ENCODE measurements at regions not wholly inside any gene's neighbourhood (a gene's known extent, or its start where the extent isn't known, plus 50 kb on each side); places are given as distances from the start of the nearest gene placed in this dataset.

DNA sequence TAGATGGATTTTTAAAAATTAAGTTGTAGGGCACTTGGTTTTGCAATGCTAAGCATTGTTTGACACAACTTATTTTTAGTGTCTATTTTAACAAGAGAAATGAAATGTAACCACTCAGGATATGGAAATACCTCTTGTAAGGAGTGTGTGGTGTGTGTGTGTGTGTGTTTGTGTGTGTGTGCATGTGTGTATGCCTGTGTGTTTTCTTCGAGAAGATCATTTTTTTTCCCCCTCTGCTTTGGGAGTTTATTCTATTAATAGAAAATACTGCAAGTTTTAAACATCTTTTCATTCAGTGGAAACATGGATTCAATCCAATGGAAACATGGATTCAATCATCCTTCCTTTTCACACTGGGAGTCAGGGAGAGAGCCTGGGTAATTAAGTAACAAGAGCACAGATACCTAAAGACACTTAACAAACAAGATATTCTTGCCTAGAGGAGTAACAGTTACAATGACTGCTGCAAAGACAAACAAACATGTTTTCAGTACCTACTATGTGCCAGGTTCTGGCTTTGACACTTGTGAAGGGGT is 567.2 kb upstream of the TBL1XR1 start:
- TF ChIP-seq, protein P1, sequence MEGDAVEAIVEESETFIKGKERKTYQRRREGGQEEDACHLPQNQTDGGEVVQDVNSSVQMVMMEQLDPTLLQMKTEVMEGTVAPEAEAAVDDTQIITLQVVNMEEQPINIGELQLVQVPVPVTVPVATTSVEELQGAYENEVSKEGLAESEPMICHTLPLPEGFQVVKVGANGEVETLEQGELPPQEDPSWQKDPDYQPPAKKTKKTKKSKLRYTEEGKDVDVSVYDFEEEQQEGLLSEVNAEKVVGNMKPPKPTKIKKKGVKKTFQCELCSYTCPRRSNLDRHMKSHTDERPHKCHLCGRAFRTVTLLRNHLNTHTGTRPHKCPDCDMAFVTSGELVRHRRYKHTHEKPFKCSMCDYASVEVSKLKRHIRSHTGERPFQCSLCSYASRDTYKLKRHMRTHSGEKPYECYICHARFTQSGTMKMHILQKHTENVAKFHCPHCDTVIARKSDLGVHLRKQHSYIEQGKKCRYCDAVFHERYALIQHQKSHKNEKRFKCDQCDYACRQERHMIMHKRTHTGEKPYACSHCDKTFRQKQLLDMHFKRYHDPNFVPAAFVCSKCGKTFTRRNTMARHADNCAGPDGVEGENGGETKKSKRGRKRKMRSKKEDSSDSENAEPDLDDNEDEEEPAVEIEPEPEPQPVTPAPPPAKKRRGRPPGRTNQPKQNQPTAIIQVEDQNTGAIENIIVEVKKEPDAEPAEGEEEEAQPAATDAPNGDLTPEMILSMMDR (IDR thresholded peaks at IDR 0.05), result no peak

- TF ChIP-seq, protein P1 (IDR thresholded peaks at IDR 0.05), result no peak
Measured at GRCh38 chr3:177764933-177765332, 567.7 kb upstream of the TBL1XR1 start.

DNA sequence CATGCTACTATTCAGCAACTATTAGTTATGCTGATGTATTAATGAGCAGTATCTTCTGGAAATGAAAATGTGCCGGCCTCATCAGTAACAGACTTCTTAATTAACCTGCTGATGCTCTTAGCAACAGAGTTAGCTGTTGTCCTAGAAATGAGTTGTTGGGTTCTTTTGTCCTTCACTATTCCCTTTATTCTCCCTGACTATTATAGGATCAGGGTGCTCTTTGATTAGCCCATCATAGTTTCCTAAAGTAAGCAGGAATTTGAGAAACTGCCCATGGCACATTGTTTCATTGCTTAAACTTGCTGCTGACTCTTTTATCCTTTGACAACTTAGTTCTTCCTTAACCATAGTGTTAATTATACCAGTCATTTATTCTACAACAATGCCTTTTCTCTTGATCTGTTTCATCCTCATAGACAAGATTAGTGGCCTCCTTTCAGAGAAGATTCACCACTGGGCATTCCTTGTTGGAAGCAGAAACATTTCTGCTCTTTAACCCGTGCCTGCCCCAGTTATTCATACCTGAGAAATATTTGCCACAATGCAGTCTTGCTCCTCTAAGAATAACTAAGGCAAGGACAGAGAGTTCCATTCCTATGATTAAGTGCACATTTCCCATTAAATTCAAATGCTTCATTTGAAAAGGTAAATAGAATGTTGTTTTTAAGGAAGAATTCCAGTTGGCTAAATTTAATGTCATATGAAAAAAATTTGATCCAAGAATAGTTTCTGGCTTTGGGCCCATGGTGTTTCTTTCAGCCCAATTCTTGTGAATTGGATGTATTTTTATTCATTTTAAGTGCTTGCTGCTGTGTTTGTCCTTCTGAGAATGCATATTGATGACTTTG is 573.3 kb upstream of the TBL1XR1 start:
- TF ChIP-seq, protein P1 (IDR thresholded peaks at IDR 0.05), result no peak

DNA sequence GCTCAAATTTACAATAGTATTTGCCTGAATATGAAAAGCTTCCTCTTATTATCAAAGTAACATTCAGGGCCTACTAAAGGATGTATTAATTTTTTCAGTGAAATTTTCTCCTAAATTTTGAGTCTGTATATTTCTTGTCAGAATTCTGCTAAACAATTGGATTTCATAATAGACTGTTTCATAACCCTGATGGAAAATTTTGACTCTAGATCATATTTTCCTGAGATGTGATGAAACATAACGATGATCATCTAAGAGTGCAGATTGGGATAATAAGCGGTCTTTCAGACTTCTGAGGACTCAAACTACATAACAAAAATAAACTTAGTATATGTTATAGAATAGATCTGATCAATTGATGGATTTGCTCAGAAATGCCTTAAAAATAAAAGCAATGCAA is 574.5 kb upstream of the TBL1XR1 start:
- TF ChIP-seq, protein P1 (IDR thresholded peaks at IDR 0.05), result no peak

DNA sequence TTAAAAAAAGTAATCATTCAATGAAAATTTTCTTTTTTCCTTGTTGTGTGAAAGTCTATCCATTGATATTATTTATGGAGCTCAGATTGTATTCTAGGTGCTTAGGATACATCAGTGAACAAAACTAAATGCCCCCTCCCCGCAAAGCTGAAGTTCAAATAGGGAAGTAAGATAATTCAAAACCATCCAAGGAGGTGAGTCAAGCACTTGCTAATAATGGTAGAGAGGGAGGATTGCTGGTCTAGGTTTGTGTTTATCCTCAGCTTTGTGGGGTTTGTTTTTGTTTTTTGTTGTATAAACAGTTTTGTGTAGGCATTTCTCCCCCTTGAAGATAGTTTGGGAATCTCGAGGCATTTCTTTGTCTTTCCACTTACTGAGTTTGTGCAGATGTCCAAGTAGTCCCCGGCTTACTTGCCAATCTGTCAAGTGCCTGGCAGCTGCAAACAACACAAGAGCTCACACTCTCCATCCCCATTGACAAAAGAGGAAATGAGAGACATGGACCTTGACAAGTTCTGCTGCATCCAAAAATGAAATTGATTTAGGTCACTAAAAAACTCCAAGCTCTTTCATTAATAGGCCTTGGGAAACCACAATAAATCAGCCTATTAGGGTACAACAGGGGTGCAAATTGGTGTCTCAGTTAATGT is 575.8 kb upstream of the TBL1XR1 start:
- TF ChIP-seq, protein P1 (IDR thresholded peaks at IDR 0.05), result no peak

DNA sequence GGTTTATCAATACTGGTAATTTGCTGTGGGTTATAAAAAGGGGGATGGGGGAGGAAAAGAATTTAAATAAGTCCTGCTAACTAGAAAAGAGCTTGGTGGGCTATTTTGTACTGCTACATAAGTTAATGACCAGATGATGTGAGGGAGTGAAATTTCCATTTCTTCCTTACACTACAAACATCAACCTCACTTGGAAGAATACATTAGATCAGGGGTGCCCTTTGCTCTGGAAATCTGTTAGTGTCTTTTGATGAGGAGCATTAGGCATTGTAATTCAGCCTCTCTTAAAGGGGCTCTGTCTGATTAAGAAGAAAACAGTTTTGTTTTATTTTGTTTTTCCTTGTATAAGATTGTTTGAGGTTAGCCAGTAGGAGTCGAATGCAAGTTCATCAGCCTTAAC is 576.4 kb upstream of the TBL1XR1 start:
- TF ChIP-seq, protein P1 (IDR thresholded peaks at IDR 0.05), result no peak

GRCh38 chr3:177776661-177777101 is 579.4 kb upstream of the TBL1XR1 start:
- TF ChIP-seq, protein P1 (IDR thresholded peaks at IDR 0.05), result no peak

Measured in LNCAP (cell line).